ENCODE measurements at regions not wholly inside any gene's neighbourhood (a gene's known extent, or its start where the extent isn't known, plus 50 kb on each side); places are given as distances from the start of the nearest gene placed in this dataset.

DNA sequence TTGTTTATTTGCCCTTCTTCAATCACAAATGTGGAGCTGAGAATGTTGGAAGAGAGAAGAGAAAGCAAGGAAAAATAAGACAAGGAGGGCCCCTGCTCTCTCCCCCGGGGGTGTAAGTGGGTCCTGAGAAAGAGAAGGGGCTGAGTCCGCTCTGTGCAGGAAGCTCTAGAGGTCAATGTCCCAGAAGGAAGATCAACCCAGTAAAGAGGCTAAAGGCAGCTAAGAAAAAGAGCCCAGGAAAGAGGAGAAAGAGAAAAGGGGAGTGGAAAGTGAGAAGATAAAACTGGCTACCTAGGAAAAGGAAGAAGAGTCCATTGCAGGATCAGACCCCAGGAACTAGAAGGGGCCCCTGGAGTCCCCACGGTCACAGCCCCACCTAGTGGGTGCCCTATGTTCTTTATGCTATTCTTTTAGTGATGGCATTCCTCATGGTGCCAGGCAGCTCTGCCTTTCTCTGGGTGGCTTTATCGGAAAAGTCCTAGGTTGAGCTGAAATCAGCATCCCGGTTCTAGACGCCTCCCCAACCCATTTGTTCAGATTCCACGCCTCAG, 583.4 kb downstream of the ACTL7B start:
- TF ChIP-seq, protein P1, sequence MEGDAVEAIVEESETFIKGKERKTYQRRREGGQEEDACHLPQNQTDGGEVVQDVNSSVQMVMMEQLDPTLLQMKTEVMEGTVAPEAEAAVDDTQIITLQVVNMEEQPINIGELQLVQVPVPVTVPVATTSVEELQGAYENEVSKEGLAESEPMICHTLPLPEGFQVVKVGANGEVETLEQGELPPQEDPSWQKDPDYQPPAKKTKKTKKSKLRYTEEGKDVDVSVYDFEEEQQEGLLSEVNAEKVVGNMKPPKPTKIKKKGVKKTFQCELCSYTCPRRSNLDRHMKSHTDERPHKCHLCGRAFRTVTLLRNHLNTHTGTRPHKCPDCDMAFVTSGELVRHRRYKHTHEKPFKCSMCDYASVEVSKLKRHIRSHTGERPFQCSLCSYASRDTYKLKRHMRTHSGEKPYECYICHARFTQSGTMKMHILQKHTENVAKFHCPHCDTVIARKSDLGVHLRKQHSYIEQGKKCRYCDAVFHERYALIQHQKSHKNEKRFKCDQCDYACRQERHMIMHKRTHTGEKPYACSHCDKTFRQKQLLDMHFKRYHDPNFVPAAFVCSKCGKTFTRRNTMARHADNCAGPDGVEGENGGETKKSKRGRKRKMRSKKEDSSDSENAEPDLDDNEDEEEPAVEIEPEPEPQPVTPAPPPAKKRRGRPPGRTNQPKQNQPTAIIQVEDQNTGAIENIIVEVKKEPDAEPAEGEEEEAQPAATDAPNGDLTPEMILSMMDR (IDR thresholded peaks at IDR 0.05) = peak in 5 of 7 experiments; percentile 26 to 60 (median 49)
- TF ChIP-seq POLR2AphosphoS5 (IDR thresholded peaks at IDR 0.05) (peak in 1 of 3 donors; percentile 2), POLR2A (IDR thresholded peaks at IDR 0.05) (no peak), EP300 (IDR thresholded peaks at IDR 0.05) (no peak)
